RWPE2 (cell line): ENCODE measurements at regions not wholly inside any gene's neighbourhood (a gene's known extent, or its start where the extent isn't known, plus 50 kb on each side); places are given as distances from the start of the nearest gene placed in this dataset.

Source experiments
- ATAC-seq: fragments of 200-7000 bp; cut with Tn5 transposase; 3 replicates; pipeline ENCODE4 v1.9.1; 2021; ENCODE audit warnings: low read depth
- DNase-seq: peaks from one replicate; pipeline ENCODE4 v3.0.0-alpha.2; 2020; ENCODE audit warnings: low spot score
- H3K27ac ChIP-seq: fragments of 450-650 bp; 2 replicates; pipeline ENCODE4 v1.5.1; 2017; ENCODE audit warnings: mild to moderate bottlenecking; ENCODE audit not compliant: poor library complexity, severe bottlenecking
- H3K27me3 ChIP-seq: fragments of 250-450 bp; sonication (Bioruptor Pico); 2 replicates; pipeline ENCODE4 v1.5.1; 2021; ENCODE audit warnings: mild to moderate bottlenecking, moderate library complexity; ENCODE audit not compliant: insufficient read depth, poor library complexity, severe bottlenecking
- H3K36me3 ChIP-seq: fragments of 250-450 bp; sonication (Bioruptor Pico); 2 replicates; pipeline ENCODE4 v1.5.1; 2020; ENCODE audit warnings: low read depth, mild to moderate bottlenecking, moderate library complexity
- H3K4me1 ChIP-seq: fragments of 250-450 bp; sonication (Bioruptor Pico); 2 replicates; pipeline ENCODE4 v1.5.1; 2021; ENCODE audit warnings: mild to moderate bottlenecking, moderate library complexity; ENCODE audit not compliant: insufficient read depth, poor library complexity, severe bottlenecking
- H3K4me3 ChIP-seq: fragments of 250-450 bp; sonication (Bioruptor Pico); 2 replicates; pipeline ENCODE4 v1.5.1; 2021; ENCODE audit warnings: mild to moderate bottlenecking, moderate library complexity; ENCODE audit not compliant: severe bottlenecking
- H3K9me3 ChIP-seq: fragments of 250-450 bp; sonication (Bioruptor Pico); 2 replicates; pipeline ENCODE4 v1.5.1; 2021; ENCODE audit warnings: mild to moderate bottlenecking, moderate library complexity; ENCODE audit not compliant: severe bottlenecking
- TF ChIP-seq, protein P1 (sequence below): fragments of 450-650 bp; IDR thresholded peaks from one replicate; pipeline ENCODE4 v1.5.1; 2017; ENCODE audit warnings: mild to moderate bottlenecking, moderate library complexity; ENCODE audit not compliant: poor library complexity, severe bottlenecking

- H3K9me3 ChIP-seq = no peaks in the 10 kb centered on the region
- DNase-seq (no peak), ATAC-seq (no peak)
- no peaks in the 10 kb centered on the region for H3K27me3 ChIP-seq
- H3K4me1 ChIP-seq = peaks cover 3% of the 10 kb centered on the region
- H3K27ac ChIP-seq = no peak overlapping the region
- H3K36me3 ChIP-seq = no peaks in the 10 kb centered on the region
- TF ChIP-seq, protein P1, sequence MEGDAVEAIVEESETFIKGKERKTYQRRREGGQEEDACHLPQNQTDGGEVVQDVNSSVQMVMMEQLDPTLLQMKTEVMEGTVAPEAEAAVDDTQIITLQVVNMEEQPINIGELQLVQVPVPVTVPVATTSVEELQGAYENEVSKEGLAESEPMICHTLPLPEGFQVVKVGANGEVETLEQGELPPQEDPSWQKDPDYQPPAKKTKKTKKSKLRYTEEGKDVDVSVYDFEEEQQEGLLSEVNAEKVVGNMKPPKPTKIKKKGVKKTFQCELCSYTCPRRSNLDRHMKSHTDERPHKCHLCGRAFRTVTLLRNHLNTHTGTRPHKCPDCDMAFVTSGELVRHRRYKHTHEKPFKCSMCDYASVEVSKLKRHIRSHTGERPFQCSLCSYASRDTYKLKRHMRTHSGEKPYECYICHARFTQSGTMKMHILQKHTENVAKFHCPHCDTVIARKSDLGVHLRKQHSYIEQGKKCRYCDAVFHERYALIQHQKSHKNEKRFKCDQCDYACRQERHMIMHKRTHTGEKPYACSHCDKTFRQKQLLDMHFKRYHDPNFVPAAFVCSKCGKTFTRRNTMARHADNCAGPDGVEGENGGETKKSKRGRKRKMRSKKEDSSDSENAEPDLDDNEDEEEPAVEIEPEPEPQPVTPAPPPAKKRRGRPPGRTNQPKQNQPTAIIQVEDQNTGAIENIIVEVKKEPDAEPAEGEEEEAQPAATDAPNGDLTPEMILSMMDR = no peak
- no peak overlapping the region for H3K4me3 ChIP-seq
Observed at GRCh38 chrX:65610481-65610880, 57.0 kb upstream of the MSN start.

GRCh38 chrX:65610040-65610439 is 57.4 kb upstream of the MSN start:
- H3K4me3 ChIP-seq = no peak overlapping the region
- ATAC-seq (no peak), DNase-seq (no peak)
- H3K4me1 ChIP-seq = peaks cover 3% of the 10 kb centered on the region
- no peaks in the 10 kb centered on the region for H3K36me3 ChIP-seq
- H3K27me3 ChIP-seq = no peaks in the 10 kb centered on the region
- no peak overlapping the region for H3K27ac ChIP-seq
- TF ChIP-seq, protein P1 = no peak
- H3K9me3 ChIP-seq = no peaks in the 10 kb centered on the region

DNA sequence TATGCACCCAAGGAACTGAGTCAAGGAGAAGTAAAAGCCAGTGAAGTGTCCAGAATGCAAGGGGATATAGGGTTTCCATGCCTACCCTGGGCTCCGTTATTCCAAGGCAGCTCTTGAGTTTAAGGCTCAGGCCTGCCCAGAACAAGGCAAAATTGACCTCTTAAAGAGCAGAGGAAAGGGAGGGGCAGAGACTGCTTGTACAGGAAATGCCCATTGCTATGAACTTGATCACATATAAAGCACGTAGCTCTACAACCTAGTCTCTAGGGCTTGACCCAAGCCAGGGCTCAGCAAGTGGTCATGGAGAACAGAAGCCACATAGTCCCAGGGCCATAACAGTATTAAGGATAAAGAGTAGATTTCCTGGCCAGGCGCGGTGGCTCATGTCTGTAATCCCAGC is 58.2 kb upstream of the MSN start:
- TF ChIP-seq, protein P1 = no peak
- H3K27ac ChIP-seq = no peak overlapping the region
- DNase-seq (no peak), ATAC-seq (no peak)
- H3K4me1 ChIP-seq = peaks cover 3% of the 10 kb centered on the region
- H3K4me3 ChIP-seq = no peak overlapping the region
- H3K9me3 ChIP-seq = no peaks in the 10 kb centered on the region
- H3K27me3 ChIP-seq = no peaks in the 10 kb centered on the region
- H3K36me3 ChIP-seq = no peaks in the 10 kb centered on the region

DNA sequence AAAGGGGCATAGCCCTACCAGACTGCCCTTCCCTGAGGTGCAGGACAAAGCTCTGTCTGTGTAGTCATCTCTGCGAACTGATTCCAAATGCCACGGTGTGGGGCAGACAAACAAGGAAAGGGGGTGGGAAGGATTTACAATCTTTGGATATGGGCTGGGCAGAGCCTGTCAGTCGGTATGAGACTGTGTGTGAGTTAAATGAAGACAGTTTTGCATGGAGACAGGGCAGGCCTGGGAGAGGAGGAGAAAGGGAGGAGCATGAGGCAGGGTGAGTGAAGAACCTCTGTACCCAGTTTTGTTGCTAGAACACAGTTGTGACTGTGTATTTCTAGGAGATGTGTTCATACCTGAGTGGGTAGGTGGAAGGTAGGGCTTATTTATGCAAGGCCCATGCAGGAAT is 59.4 kb upstream of the MSN start:
- no peak overlapping the region for H3K4me3 ChIP-seq
- TF ChIP-seq, protein P1 = no peak
- no peak overlapping the region for H3K27ac ChIP-seq
- DNase-seq (no peak), ATAC-seq (no peak)
- H3K9me3 ChIP-seq = no peaks in the 10 kb centered on the region
- H3K27me3 ChIP-seq = no peaks in the 10 kb centered on the region
- H3K36me3 ChIP-seq = no peaks in the 10 kb centered on the region
- H3K4me1 ChIP-seq = peaks cover 3% of the 10 kb centered on the region

- Histone ChIP-seq H3K4me1 (peaks cover 3% of the 10 kb centered on the region), H3K27me3 (no peaks in the 10 kb centered on the region), H3K27ac (no peak overlapping the region), H3K9me3 (no peaks in the 10 kb centered on the region), H3K4me3 (no peak overlapping the region), H3K36me3 (no peaks in the 10 kb centered on the region)
- DNase-seq (no peak), ATAC-seq (peak; percentile 73)
- TF ChIP-seq, protein P1 = no peak
Observed at GRCh38 chrX:65607070-65607742, 60.2 kb upstream of the MSN start.
